ENCODE measurements at regions not wholly inside any gene's neighbourhood (a gene's known extent, or its start where the extent isn't known, plus 50 kb on each side); places are given as distances from the start of the nearest gene placed in this dataset.

DNA sequence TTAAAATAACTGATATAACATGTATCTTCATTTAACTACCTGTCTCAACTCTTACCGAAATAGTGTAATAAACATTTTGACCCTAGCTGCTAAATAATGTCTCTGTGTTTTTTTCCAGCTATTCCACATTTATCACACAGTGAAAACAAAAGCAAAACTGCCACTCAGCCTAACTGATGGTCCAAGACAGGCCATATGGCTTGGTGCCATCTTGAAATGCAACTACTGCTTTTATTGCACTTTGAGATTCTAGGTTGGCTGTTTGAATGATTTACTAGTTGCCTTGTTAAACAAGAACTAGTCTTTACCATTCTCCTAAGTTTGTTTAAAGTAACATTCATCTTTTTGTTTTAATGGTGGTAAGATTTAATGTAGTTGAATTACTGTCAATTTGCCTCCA lies 739.8 kb downstream of the TFAP2A start:
- DNase-seq (ENCODE audit: low read depth), result no peak
- Mint-ChIP-seq H3K27me3 (ENCODE audit: low read depth, unreplicated experiment) (no peaks in the 10 kb centered on the region), H3K27ac (ENCODE audit: unreplicated experiment) (no peak overlapping the region), H3K36me3 (ENCODE audit: low read depth, unreplicated experiment) (no peaks in the 10 kb centered on the region), H3K4me1 (ENCODE audit: low read depth, unreplicated experiment) (no peaks in the 10 kb centered on the region), H3K9me3 (ENCODE audit: unreplicated experiment) (no peaks in the 10 kb centered on the region), H3K4me3 (ENCODE audit: unreplicated experiment) (no peak overlapping the region)
- Histone ChIP-seq H2AFZ (ENCODE audit: low read depth, low read length) (no peak overlapping the region), H3K4me3 (ENCODE audit: insufficient read depth, low read depth, low read length) (no peak overlapping the region), H3K36me3 (ENCODE audit: insufficient read depth, low read length) (no peaks in the 10 kb centered on the region), H3K79me2 (ENCODE audit: insufficient read depth, low read length) (no peaks in the 10 kb centered on the region), H3K27me3 (ENCODE audit: insufficient read depth, low read length) (no peaks in the 10 kb centered on the region), H4K20me1 (ENCODE audit: insufficient read depth, low read length) (no peaks in the 10 kb centered on the region), H3K4me1 (ENCODE audit: insufficient read depth, low read length) (no peaks in the 10 kb centered on the region), H3K9ac (ENCODE audit: low read length) (no peak overlapping the region), H3K4me2 (ENCODE audit: low read length) (no peak overlapping the region), H3K27ac (ENCODE audit: low read depth, low read length) (no peak overlapping the region), H3K9me3 (ENCODE audit: insufficient read depth, low read depth, low read length) (no peaks in the 10 kb centered on the region)
- TF ChIP-seq EZH2 (IDR thresholded peaks at IDR 0.05; ENCODE audit: insufficient read depth, low read length), result no peak
- TF ChIP-seq, protein P1, sequence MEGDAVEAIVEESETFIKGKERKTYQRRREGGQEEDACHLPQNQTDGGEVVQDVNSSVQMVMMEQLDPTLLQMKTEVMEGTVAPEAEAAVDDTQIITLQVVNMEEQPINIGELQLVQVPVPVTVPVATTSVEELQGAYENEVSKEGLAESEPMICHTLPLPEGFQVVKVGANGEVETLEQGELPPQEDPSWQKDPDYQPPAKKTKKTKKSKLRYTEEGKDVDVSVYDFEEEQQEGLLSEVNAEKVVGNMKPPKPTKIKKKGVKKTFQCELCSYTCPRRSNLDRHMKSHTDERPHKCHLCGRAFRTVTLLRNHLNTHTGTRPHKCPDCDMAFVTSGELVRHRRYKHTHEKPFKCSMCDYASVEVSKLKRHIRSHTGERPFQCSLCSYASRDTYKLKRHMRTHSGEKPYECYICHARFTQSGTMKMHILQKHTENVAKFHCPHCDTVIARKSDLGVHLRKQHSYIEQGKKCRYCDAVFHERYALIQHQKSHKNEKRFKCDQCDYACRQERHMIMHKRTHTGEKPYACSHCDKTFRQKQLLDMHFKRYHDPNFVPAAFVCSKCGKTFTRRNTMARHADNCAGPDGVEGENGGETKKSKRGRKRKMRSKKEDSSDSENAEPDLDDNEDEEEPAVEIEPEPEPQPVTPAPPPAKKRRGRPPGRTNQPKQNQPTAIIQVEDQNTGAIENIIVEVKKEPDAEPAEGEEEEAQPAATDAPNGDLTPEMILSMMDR (IDR thresholded peaks at IDR 0.05; ENCODE audit: insufficient read depth, low read depth, low read length), result no peak
- no peak for FAIRE-seq

DNA sequence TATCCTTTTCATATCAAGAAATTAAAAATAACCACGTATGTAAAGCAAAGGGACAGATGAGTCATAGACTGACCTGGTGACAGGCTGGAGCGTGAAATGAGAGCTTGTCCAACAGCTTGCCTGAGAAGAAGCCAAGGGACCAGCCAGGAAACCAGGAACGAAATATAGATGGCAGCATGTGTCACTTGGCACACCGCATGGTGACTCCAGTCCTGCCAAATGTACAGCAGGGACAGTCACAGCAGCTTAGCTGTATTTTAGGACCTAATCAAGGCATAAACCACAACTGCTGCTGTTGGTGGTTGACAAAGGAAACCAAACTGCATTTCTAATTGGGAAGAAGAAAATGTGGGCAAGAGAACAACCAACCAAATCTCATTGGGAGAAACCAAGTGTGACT lies 755.0 kb downstream of the TFAP2A start:
- Histone ChIP-seq H3K4me1 (ENCODE audit: insufficient read depth, low read length) (peaks cover 3% of the 10 kb centered on the region), H3K4me3 (ENCODE audit: insufficient read depth, low read depth, low read length) (no peak overlapping the region), H3K36me3 (ENCODE audit: insufficient read depth, low read length) (no peaks in the 10 kb centered on the region), H3K9ac (ENCODE audit: low read length) (no peak overlapping the region), H4K20me1 (ENCODE audit: insufficient read depth, low read length) (no peaks in the 10 kb centered on the region), H3K9me3 (ENCODE audit: insufficient read depth, low read depth, low read length) (no peaks in the 10 kb centered on the region), H3K27me3 (ENCODE audit: insufficient read depth, low read length) (no peaks in the 10 kb centered on the region), H3K4me2 (ENCODE audit: low read length) (no peak overlapping the region), H3K27ac (ENCODE audit: low read depth, low read length) (no peak overlapping the region), H2AFZ (ENCODE audit: low read depth, low read length) (no peak overlapping the region), H3K79me2 (ENCODE audit: insufficient read depth, low read length) (no peaks in the 10 kb centered on the region)
- TF ChIP-seq, protein P1 (IDR thresholded peaks at IDR 0.05; ENCODE audit: insufficient read depth, low read depth, low read length), result no peak
- no peak for TF ChIP-seq EZH2 (IDR thresholded peaks at IDR 0.05; ENCODE audit: insufficient read depth, low read length)
- DNase-seq (ENCODE audit: low read depth), result no peak
- H3K27me3 Mint-ChIP-seq (ENCODE audit: low read depth, unreplicated experiment), result no peaks in the 10 kb centered on the region
- no peak overlapping the region for H3K4me3 Mint-ChIP-seq (ENCODE audit: unreplicated experiment)
- H3K9me3 Mint-ChIP-seq (ENCODE audit: unreplicated experiment), result no peaks in the 10 kb centered on the region
- no peaks in the 10 kb centered on the region for H3K4me1 Mint-ChIP-seq (ENCODE audit: low read depth, unreplicated experiment)
- FAIRE-seq, result no peak
- H3K27ac Mint-ChIP-seq (ENCODE audit: unreplicated experiment), result no peak overlapping the region
- no peaks in the 10 kb centered on the region for H3K36me3 Mint-ChIP-seq (ENCODE audit: low read depth, unreplicated experiment)

DNA sequence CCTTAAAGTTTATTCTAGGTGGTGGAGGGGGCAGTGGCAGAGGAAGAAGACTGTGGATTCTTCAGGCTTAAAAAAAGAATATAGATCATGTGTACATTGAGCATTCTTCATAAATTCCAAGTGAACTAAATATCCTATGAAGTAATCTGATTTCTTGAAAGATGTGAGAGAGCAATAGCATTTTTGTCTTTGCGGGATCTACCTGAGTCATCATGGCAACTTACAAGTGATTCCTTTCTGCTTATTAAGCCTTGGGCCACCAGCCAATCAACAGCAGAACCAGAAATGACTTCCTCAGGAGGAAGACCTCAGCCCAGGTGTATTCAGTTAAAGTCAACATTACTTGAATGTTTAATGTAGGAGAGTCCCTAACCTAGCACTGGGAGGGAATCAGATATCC lies 756.9 kb downstream of the TFAP2A start:
- no peak overlapping the region for H3K4me3 Mint-ChIP-seq (ENCODE audit: unreplicated experiment)
- TF ChIP-seq, protein P1 (IDR thresholded peaks at IDR 0.05; ENCODE audit: insufficient read depth, low read depth, low read length), result no peak
- TF ChIP-seq EZH2 (IDR thresholded peaks at IDR 0.05; ENCODE audit: insufficient read depth, low read length), result no peak
- no peak for FAIRE-seq

More for the DNA sequence above, 756.9 kb downstream of the TFAP2A start:
- no peaks in the 10 kb centered on the region for H3K9me3 ChIP-seq (ENCODE audit: insufficient read depth, low read depth, low read length)
- Mint-ChIP-seq H3K27me3 (ENCODE audit: low read depth, unreplicated experiment) (no peaks in the 10 kb centered on the region), H3K9me3 (ENCODE audit: unreplicated experiment) (no peaks in the 10 kb centered on the region), H3K27ac (ENCODE audit: unreplicated experiment) (no peak overlapping the region), H3K36me3 (ENCODE audit: low read depth, unreplicated experiment) (no peaks in the 10 kb centered on the region), H3K4me1 (ENCODE audit: low read depth, unreplicated experiment) (no peaks in the 10 kb centered on the region)
- H3K27ac ChIP-seq (ENCODE audit: low read depth, low read length), result peak overlapping the region; percentile 39
- H3K4me1 ChIP-seq (ENCODE audit: insufficient read depth, low read length), result peaks cover 3% of the 10 kb centered on the region
- H4K20me1 ChIP-seq (ENCODE audit: insufficient read depth, low read length), result no peaks in the 10 kb centered on the region
- no peaks in the 10 kb centered on the region for H3K27me3 ChIP-seq (ENCODE audit: insufficient read depth, low read length)
- H2AFZ ChIP-seq (ENCODE audit: low read depth, low read length), result no peak overlapping the region
- H3K36me3 ChIP-seq (ENCODE audit: insufficient read depth, low read length), result no peaks in the 10 kb centered on the region
- H3K4me2 ChIP-seq (ENCODE audit: low read length), result peak overlapping the region; percentile 1
- no peaks in the 10 kb centered on the region for H3K79me2 ChIP-seq (ENCODE audit: insufficient read depth, low read length)
- peak; percentile 71 for DNase-seq (ENCODE audit: low read depth)
- no peak overlapping the region for H3K9ac ChIP-seq (ENCODE audit: low read length)
- H3K4me3 ChIP-seq (ENCODE audit: insufficient read depth, low read depth, low read length), result no peak overlapping the region
